Activated CD4-positive, alpha-beta memory T cell treated with anti-CD3 and anti-CD28 coated beads for 36 hours (primary cell): ENCODE measurements at regions not wholly inside any gene's neighbourhood (a gene's known extent, or its start where the extent isn't known, plus 50 kb on each side); places are given as distances from the start of the nearest gene placed in this dataset.

Source experiments
- CTCF ChIA-PET: fragments of 350-600 bp; sonication (Branson Sonifier 250); formaldehyde crosslinking; loops from one replicate; lab custom pipeline; 2021; ENCODE audit warnings: antibody characterized with exemption, inconsistent platforms; lab: Charles Lee
- POLR2A ChIA-PET: fragments of 350-600 bp; sonication (Branson Sonifier 250); formaldehyde crosslinking; loops from one replicate; lab custom pipeline; 2021; ENCODE audit warnings: antibody characterized with exemption; lab: Charles Lee
- DNase-seq: peaks from one replicate; pipeline ENCODE4 v3.0.0-alpha.2; 2020
- H3K27ac Mint-ChIP-seq: one replicate; pipeline ENCODE4 v1.8.0; 2021; ENCODE audit warnings: mixed read lengths
- H3K27me3 Mint-ChIP-seq: one replicate; pipeline ENCODE4 v1.8.0; 2021; ENCODE audit warnings: mixed read lengths
- H3K36me3 Mint-ChIP-seq: one replicate; pipeline ENCODE4 v1.8.0; 2021; ENCODE audit warnings: mixed read lengths
- H3K4me1 Mint-ChIP-seq: one replicate; pipeline ENCODE4 v1.8.0; 2021; ENCODE audit warnings: low read depth, mixed read lengths
- H3K4me3 Mint-ChIP-seq: one replicate; pipeline ENCODE4 v1.8.0; 2021; ENCODE audit warnings: mild to moderate bottlenecking, mixed read lengths
- H3K9me3 Mint-ChIP-seq: one replicate; pipeline ENCODE4 v1.8.0; 2021; ENCODE audit warnings: mixed read lengths
- intact Hi-C: fragments of 100-400 bp; cut with micrococcal nuclease; formaldehyde crosslinking; loops from one replicate; pipeline ENCODE4 v1.15.1; 2023

DNA sequence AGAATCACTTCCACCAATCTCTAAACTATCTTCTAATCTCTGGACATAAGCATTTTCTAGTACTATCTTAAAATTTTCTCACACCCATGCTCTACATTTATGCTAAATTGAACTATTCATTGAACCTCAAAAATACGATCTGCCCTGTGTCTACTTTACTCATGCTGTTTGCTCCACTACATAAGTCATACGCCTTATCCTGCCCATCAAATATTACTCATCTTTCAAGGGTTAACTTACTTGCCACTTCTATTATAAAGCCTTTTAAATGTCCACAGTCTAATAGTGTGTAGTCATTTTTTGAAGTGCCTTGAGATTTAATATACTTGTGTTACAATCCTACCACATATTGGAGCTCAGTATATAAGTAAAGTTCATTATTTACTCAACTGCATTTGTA, 727.7 kb upstream of the SLIT2 start:
- POLR2A ChIA-PET = no interaction called here
- intact Hi-C loops = no loop called here

DNA sequence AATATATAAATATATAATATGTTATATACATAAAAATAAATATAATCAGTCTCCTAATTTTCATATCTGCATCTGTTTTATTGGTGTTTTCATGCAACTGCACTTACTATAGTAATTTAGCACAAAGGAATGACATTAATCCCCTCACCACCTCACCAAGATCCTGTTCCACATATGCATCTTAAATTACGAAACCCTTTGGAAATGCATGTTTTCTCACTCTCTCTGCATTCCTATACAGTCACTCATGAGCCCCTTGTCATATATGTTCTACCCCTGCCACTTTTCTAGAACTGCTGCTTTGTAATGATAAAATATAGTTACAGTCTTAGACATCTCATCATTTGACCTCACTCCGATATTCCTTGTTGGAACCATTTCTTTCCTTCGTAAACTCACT, 728.7 kb upstream of the SLIT2 start:
- H3K4me1 Mint-ChIP-seq = no peaks in the 10 kb centered on the region
- POLR2A ChIA-PET = no interaction called here
- intact Hi-C loops = no loop called here
- CTCF ChIA-PET = no interaction called here
- H3K27me3 Mint-ChIP-seq = no peaks in the 10 kb centered on the region
- no peaks in the 10 kb centered on the region for H3K36me3 Mint-ChIP-seq
- peaks cover 10% of the 10 kb centered on the region for H3K9me3 Mint-ChIP-seq
- no peak overlapping the region for H3K27ac Mint-ChIP-seq
- H3K4me3 Mint-ChIP-seq = no peak overlapping the region
- DNase-seq = no peak

More for the DNA sequence above, 727.7 kb upstream of the SLIT2 start:
- Mint-ChIP-seq H3K4me3 (no peak overlapping the region), H3K36me3 (no peaks in the 10 kb centered on the region), H3K9me3 (peaks cover 8% of the 10 kb centered on the region), H3K27me3 (no peaks in the 10 kb centered on the region), H3K27ac (no peak overlapping the region), H3K4me1 (no peaks in the 10 kb centered on the region)
- CTCF ChIA-PET = no interaction called here
- no peak for DNase-seq

DNA sequence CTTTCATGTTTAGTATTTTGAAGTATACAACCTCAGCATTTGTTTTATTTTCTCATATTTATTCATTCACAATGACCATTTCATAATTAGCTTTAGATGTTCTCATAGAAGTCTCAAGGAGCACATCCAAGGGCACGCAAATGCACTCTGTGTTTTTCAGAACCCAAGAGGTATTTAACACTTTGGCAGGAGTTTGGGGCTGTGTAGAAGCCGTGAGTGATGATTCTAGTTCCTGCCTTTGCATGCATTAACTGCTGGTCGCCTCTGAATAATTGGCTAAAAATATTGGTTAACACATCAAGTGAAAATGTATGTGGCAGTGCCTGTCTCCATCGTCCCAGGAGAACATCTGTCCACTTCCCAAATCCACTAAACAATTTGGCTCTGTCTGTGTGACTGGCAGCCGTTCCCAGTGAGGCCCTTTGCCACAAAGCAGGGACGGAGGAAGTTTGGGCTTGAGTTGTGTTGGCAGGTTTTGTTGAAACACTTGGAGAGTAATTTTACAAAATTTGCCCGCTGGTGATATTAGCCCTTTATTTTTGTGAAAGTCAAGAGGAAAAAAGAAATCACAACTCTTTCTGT, 730.7 kb upstream of the SLIT2 start:
- CTCF ChIA-PET = no interaction called here
- Mint-ChIP-seq H3K27me3 (no peaks in the 10 kb centered on the region), H3K4me1 (no peaks in the 10 kb centered on the region), H3K4me3 (no peak overlapping the region), H3K36me3 (no peaks in the 10 kb centered on the region), H3K9me3 (peaks cover 16% of the 10 kb centered on the region), H3K27ac (no peak overlapping the region)
- intact Hi-C loops = no loop called here
- no peak for DNase-seq
- POLR2A ChIA-PET = no interaction called here

DNA sequence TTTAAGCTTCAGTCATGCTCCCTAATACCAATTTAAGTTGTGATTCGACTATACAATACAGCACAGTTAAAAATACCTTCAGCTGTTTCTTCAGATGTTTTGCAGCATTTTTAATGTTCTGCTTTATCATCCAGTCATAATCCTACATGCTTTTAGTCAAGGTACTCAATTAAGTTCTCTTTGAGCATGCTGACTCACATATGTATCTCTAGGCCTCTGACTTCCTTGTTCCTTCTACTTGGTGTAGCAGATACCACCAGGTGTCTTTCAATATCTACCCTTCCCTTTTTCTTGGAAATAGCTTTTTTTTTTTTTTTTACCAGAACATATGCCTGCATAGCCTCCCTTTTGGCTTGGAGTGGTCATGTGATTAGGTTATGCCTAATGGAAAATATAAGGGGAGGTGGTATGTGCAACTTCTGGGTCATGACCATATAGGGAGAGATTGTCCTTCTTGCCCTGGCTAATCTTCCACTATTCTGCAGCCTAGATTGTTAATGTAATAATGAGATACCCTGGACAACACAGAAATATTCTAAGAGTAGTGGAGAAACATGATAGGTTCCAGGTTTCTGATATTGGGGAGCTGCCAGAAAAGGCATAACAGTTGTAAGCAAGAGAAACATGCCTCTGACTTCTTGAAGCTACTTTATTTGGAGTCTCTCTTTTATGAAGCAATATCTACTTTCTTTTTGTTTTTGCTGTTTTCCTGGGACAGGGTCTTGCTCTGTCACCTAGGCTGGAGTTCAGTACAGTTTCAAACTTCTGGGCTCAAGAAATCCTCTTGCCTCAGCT, 737.2 kb upstream of the SLIT2 start:
- no peaks in the 10 kb centered on the region for H3K4me1 Mint-ChIP-seq
- H3K9me3 Mint-ChIP-seq = peaks cover 20% of the 10 kb centered on the region
- no peaks in the 10 kb centered on the region for H3K36me3 Mint-ChIP-seq
- H3K4me3 Mint-ChIP-seq = no peak overlapping the region
- intact Hi-C loops = no loop called here
- H3K27ac Mint-ChIP-seq = no peak overlapping the region
- H3K27me3 Mint-ChIP-seq = no peaks in the 10 kb centered on the region
- CTCF ChIA-PET = interaction anchor here (0.6 kb wide), 1 partner anchor 8 kb away, joined by 3 read pairs; no protein-coding TSS in a partner anchor
- DNase-seq = no peak
- POLR2A ChIA-PET = no interaction called here

DNA sequence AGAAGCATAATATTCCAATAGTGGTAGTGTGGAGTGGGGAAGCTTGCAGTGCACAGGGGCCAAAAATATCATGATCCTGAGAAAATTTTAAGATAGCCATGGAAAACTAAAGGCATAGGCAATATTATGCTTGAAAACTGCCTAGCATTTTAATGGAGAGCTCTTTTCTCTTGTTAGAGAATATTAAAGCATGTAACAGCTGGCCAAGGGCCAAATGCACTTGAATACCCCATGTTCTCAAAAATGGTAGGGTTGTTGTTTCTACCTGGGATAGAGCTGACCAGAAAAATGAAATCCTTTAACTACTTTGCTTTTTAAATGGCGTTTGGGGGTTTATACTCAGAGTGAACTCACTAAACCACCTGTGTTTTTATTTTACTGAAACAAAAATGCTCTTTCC, 739.6 kb upstream of the SLIT2 start:
- peaks cover 18% of the 10 kb centered on the region for H3K9me3 Mint-ChIP-seq
- no peaks in the 10 kb centered on the region for H3K4me1 Mint-ChIP-seq
- H3K4me3 Mint-ChIP-seq = no peak overlapping the region
- ChIA-PET CTCF (no interaction called here), POLR2A (no interaction called here)
- DNase-seq = no peak
- no peak overlapping the region for H3K27ac Mint-ChIP-seq
- intact Hi-C loops = no loop called here
- no peaks in the 10 kb centered on the region for H3K27me3 Mint-ChIP-seq
- H3K36me3 Mint-ChIP-seq = no peaks in the 10 kb centered on the region

DNA sequence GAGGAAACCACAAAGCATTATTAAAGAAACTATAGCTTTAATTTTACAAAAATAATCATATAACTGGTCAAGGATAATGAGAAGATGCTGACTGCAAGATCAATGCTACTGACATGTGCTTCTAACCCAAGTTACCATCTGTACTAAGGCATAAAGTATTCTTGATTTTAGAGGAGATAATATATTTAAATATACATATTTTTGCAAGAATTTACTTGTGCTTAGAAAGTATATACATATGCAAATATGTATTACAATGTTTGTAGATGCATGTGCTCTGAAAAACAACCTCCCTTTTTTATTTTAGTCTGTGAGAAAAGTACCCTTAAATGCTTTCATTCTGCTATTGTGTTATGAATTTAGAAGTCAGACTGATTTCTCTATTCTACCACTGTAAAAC, 740.7 kb upstream of the SLIT2 start:
- Mint-ChIP-seq H3K4me3 (no peak overlapping the region), H3K4me1 (no peaks in the 10 kb centered on the region), H3K36me3 (no peaks in the 10 kb centered on the region), H3K27me3 (no peaks in the 10 kb centered on the region), H3K27ac (no peak overlapping the region), H3K9me3 (peaks cover 13% of the 10 kb centered on the region)
- POLR2A ChIA-PET = interaction anchor here (0.6 kb wide), 1 partner anchor 23 kb away, joined by 3 read pairs; no protein-coding TSS in a partner anchor
- DNase-seq = no peak
- intact Hi-C loops = no loop called here
- CTCF ChIA-PET = no interaction called here

DNA sequence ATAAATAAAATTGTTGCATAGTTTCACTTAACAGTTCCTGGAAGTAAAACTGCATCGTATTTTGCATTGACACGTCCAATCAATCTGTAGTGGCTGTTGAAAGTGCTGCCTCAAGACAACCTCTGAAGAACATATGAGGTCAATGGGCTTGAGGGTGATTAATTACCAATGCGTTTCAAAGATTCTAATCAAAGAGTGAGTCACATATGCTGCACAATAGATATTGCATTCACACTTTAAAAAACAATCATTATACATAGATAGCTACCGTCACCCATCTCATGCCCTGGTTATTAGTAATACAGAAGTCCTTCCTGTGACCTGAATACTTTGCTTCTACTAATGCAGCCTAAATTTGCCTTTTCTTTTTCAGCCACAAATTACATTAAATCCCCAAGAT, 743.3 kb upstream of the SLIT2 start:
- CTCF ChIA-PET = no interaction called here
- no peaks in the 10 kb centered on the region for H3K27me3 Mint-ChIP-seq
- no peak overlapping the region for H3K27ac Mint-ChIP-seq
- intact Hi-C loops = no loop called here
- DNase-seq = no peak
- POLR2A ChIA-PET = no interaction called here
- H3K4me1 Mint-ChIP-seq = no peaks in the 10 kb centered on the region
- H3K9me3 Mint-ChIP-seq = peaks cover 10% of the 10 kb centered on the region
- no peaks in the 10 kb centered on the region for H3K36me3 Mint-ChIP-seq
- no peak overlapping the region for H3K4me3 Mint-ChIP-seq

DNA sequence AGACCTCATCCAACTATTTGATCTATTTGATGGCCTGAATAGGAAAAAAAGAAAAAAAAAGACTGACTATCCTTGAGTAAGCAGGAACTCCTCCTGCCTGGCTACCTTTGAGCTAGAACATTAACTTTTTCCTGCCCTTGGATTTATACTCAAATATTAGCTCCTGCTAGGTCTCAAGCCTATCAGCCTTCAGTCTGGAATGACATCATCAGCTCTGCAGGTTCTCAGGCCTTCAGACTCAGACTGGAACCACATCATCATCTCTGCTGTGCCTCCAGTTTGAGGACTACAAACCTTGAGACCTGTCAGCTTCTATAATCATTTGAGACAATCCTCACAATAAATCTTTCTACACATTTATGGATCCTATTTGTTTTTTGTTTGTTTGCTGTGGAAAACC, 754.0 kb upstream of the SLIT2 start:
- DNase-seq = no peak
- peaks cover 18% of the 10 kb centered on the region for H3K9me3 Mint-ChIP-seq
- H3K4me3 Mint-ChIP-seq = no peak overlapping the region
- no peaks in the 10 kb centered on the region for H3K36me3 Mint-ChIP-seq
- ChIA-PET POLR2A (no interaction called here), CTCF (no interaction called here)
- intact Hi-C loops = no loop called here
- H3K27ac Mint-ChIP-seq = no peak overlapping the region
- H3K27me3 Mint-ChIP-seq = no peaks in the 10 kb centered on the region
- H3K4me1 Mint-ChIP-seq = no peaks in the 10 kb centered on the region

DNA sequence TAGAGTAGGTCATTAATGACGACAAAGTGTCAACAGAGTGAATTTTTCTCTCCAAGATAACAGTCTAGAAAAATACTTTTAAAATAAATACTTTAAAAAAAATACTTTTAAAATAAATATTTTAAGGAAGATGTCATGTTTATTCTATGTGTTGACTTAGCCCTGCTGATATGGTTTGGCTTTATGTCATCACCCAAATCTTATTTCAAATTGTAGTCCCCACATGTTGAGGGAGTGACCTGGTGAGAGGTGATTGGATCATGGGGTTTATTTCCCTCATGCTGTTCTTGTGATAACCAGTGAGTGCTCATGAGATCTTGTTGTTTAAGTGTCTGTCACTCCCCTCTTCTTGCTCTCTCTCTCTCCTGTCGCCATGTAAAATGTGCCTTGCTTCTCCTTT, 754.9 kb upstream of the SLIT2 start:
- H3K27me3 Mint-ChIP-seq = no peaks in the 10 kb centered on the region
- ChIA-PET POLR2A (no interaction called here), CTCF (no interaction called here)
- intact Hi-C loops = no loop called here
- H3K4me3 Mint-ChIP-seq = no peak overlapping the region
- no peak for DNase-seq
- H3K4me1 Mint-ChIP-seq = no peaks in the 10 kb centered on the region
- no peaks in the 10 kb centered on the region for H3K36me3 Mint-ChIP-seq
- H3K27ac Mint-ChIP-seq = no peak overlapping the region
- peaks cover 18% of the 10 kb centered on the region for H3K9me3 Mint-ChIP-seq

DNA sequence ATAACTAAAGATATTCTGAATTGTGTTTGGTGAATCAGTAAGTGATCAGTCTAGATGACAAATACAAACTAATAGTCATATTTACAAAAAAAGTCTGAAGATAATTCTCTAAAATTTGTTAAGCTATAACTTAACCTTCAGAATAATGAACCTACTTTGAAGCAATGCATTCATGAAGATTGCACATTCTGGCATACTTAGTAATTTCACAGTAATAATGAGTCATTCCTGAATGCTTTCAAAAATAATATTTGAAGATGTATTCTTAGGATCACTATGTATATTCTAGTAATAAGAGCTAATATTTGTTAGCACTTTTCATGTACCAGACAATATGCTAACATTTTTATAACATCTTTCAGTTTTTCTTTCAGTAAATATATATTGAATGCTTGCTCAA, 756.7 kb upstream of the SLIT2 start:
- DNase-seq = no peak
- Mint-ChIP-seq H3K36me3 (no peaks in the 10 kb centered on the region), H3K9me3 (peaks cover 21% of the 10 kb centered on the region), H3K27ac (no peak overlapping the region), H3K27me3 (no peaks in the 10 kb centered on the region), H3K4me3 (no peak overlapping the region), H3K4me1 (no peaks in the 10 kb centered on the region)
- CTCF ChIA-PET = no interaction called here
- POLR2A ChIA-PET = no interaction called here
- intact Hi-C loops = no loop called here

DNA sequence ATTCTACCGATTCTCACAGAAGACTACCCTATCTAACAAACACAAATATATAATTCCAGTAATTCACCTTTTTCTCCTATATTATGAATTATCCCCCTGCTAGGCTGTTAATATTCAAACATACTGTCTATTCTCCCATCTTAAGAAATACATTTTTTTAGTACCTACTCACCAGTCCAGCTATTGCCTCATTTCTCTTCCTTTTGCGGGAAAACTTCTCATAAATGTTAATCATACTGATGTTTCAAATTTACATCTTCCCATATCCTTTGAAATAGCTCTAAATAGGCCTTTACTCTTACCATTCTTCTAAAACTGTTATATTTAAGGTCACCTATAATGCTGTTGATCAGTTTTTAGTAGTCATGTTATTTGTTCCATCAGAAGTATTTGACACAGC, 759.1 kb upstream of the SLIT2 start:
- Mint-ChIP-seq H3K27ac (no peak overlapping the region), H3K27me3 (no peaks in the 10 kb centered on the region), H3K4me3 (no peak overlapping the region), H3K36me3 (no peaks in the 10 kb centered on the region), H3K9me3 (peaks cover 17% of the 10 kb centered on the region), H3K4me1 (no peaks in the 10 kb centered on the region)
- no peak for DNase-seq
- ChIA-PET POLR2A (no interaction called here), CTCF (no interaction called here)
- intact Hi-C loops = no loop called here

DNA sequence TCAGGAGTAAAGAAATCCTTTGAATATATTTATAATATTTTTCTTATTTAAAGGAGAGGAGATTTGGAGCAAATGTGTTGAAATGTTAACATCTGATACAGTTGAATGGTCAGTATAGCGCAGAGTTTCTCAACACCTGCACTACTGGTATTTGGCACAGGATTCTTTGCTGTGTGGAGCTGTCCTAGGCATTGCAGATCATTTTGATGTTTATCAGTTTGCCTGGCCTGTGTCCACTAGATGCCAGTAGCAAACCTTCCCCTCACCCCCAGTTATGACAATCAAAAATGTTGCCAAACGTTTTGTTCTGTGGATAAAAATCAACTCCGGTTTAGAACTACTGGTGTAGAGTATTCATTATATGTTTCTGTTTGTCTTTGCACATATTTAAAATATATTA, 765.3 kb upstream of the SLIT2 start:
- intact Hi-C loops = no loop called here
- H3K27ac Mint-ChIP-seq = no peak overlapping the region
- H3K27me3 Mint-ChIP-seq = no peaks in the 10 kb centered on the region
- CTCF ChIA-PET = no interaction called here
- DNase-seq = no peak
- H3K4me3 Mint-ChIP-seq = no peak overlapping the region
- POLR2A ChIA-PET = no interaction called here
- H3K9me3 Mint-ChIP-seq = peaks cover 2% of the 10 kb centered on the region
- H3K4me1 Mint-ChIP-seq = no peaks in the 10 kb centered on the region
- no peaks in the 10 kb centered on the region for H3K36me3 Mint-ChIP-seq

DNA sequence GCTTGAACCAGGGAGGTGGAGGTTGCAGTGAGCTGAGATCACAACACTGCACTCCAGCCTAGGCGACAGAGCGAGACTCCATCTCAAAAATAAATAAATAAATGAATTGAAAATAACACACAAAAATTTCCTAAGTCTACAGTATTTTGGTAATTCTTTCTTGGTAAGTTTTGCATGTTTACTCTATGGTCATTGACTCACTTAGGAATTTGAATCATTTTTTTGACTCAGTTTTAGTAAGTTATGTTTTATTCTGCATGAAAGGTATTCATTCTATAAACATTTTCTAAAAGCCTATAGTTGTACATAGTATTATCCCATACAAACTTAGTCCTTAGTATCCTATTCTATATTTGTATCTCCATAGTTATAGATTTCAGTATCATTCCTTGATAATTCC, 772.9 kb upstream of the SLIT2 start:
- ChIA-PET CTCF (no interaction called here), POLR2A (no interaction called here)
- Mint-ChIP-seq H3K4me1 (no peaks in the 10 kb centered on the region), H3K9me3 (peaks cover 3% of the 10 kb centered on the region), H3K27ac (no peak overlapping the region), H3K36me3 (no peaks in the 10 kb centered on the region), H3K4me3 (no peak overlapping the region), H3K27me3 (no peaks in the 10 kb centered on the region)
- intact Hi-C loops = no loop called here
- DNase-seq = no peak
